H9 (cell line): ENCODE measurements at regions not wholly inside any gene's neighbourhood (a gene's known extent, or its start where the extent isn't known, plus 50 kb on each side); places are given as distances from the start of the nearest gene placed in this dataset.

Experiments used
- DNase-seq: peaks from one replicate; pipeline ENCODE4 v3.0.0-alpha.2; 2017
- H2AFZ ChIP-seq: one replicate; pipeline ENCODE4 v1.6.1; 2013; ENCODE audit warnings: mild to moderate bottlenecking, low read length, control low read depth, moderate library complexity
- H2AK5ac ChIP-seq: 2 replicates; pipeline ENCODE4 v1.6.1; 2013; ENCODE audit warnings: low read length, control low read depth, mixed read lengths; ENCODE audit not compliant: insufficient read length
- H2BK120ac ChIP-seq: one replicate; pipeline ENCODE4 v1.6.1; 2013; ENCODE audit warnings: low read depth, mild to moderate bottlenecking, low read length, control low read depth, inconsistent platforms; ENCODE audit not compliant: poor library complexity, severe bottlenecking
- H2BK12ac ChIP-seq: 2 replicates; pipeline ENCODE4 v1.6.1; 2013; ENCODE audit warnings: low read length, control low read depth, mixed read lengths, low read depth; ENCODE audit not compliant: insufficient read length
- H2BK15ac ChIP-seq: 2 replicates; pipeline ENCODE4 v1.6.1; 2013; ENCODE audit warnings: low read depth, low read length, control low read depth
- H2BK20ac ChIP-seq: one replicate; pipeline ENCODE4 v1.6.1; 2013; ENCODE audit warnings: low read depth, mild to moderate bottlenecking, low read length, control low read depth, inconsistent platforms; ENCODE audit not compliant: poor library complexity, severe bottlenecking
- H2BK5ac ChIP-seq: 2 replicates; pipeline ENCODE4 v1.6.1; 2013; ENCODE audit warnings: low read length, control low read depth, mixed read lengths; ENCODE audit not compliant: insufficient read length
- H3K14ac ChIP-seq: 2 replicates; pipeline ENCODE4 v1.6.1; 2013; ENCODE audit warnings: low read length, control low read depth; ENCODE audit not compliant: insufficient read depth
- H3K18ac ChIP-seq: 2 replicates; pipeline ENCODE4 v1.6.1; 2013; ENCODE audit warnings: low read depth, mild to moderate bottlenecking, mixed read lengths, low read length, control low read depth; ENCODE audit not compliant: insufficient read length
- H3K23ac ChIP-seq: 2 replicates; pipeline ENCODE4 v1.6.1; 2013; ENCODE audit warnings: low read length, control low read depth, mixed read lengths, low read depth; ENCODE audit not compliant: insufficient read length
- H3K23me2 ChIP-seq: 2 replicates; pipeline ENCODE4 v1.6.1; 2013; ENCODE audit warnings: low read depth, mild to moderate bottlenecking, mixed read lengths, low read length, control low read depth; ENCODE audit not compliant: insufficient read length, poor library complexity, severe bottlenecking
- H3K27ac ChIP-seq: 2 replicates; pipeline ENCODE4 v1.5.1; 2013; ENCODE audit warnings: low read length, control low read depth, mixed read lengths, low read depth; ENCODE audit not compliant: insufficient read length
- H3K27me3 ChIP-seq: 2 replicates; pipeline ENCODE4 v1.6.1; 2013; ENCODE audit warnings: low read length, control low read depth, inconsistent platforms; ENCODE audit not compliant: insufficient read depth
- H3K4ac ChIP-seq: 2 replicates; pipeline ENCODE4 v1.6.1; 2013; ENCODE audit warnings: low read depth, mild to moderate bottlenecking, control low read depth, inconsistent platforms, low read length, moderate library complexity
- H3K4me1 ChIP-seq: 2 replicates; pipeline ENCODE4 v1.6.1; 2013; ENCODE audit warnings: low read length, control low read depth, inconsistent platforms; ENCODE audit not compliant: insufficient read depth
- H3K4me2 ChIP-seq: 2 replicates; pipeline ENCODE4 v1.6.1; 2013; ENCODE audit warnings: low read length, control low read depth, mixed read lengths; ENCODE audit not compliant: insufficient read length, insufficient read depth
- H3K56ac ChIP-seq: 2 replicates; pipeline ENCODE4 v1.6.1; 2013; ENCODE audit warnings: low read depth, mild to moderate bottlenecking, mixed read lengths, low read length, control low read depth; ENCODE audit not compliant: insufficient read length
- H3K79me1 ChIP-seq: 2 replicates; pipeline ENCODE4 v1.6.1; 2013; ENCODE audit warnings: low read depth, mild to moderate bottlenecking, moderate library complexity, low read length, control low read depth, inconsistent platforms; ENCODE audit not compliant: insufficient read depth, poor library complexity, severe bottlenecking
- H3K79me2 ChIP-seq: 2 replicates; pipeline ENCODE4 v1.6.1; 2013; ENCODE audit warnings: low read length, control low read depth, inconsistent platforms; ENCODE audit not compliant: insufficient read depth
- H3K9ac ChIP-seq: 2 replicates; pipeline ENCODE4 v1.6.1; 2013; ENCODE audit warnings: low read length, control low read depth, mixed read lengths; ENCODE audit not compliant: insufficient read length; ENCODE audit errors: extremely low read depth
- H3K9me3 ChIP-seq: one replicate; pipeline ENCODE4 v1.6.1; 2013; ENCODE audit warnings: low read depth, low read length, inconsistent platforms; ENCODE audit not compliant: control insufficient read depth
- H3T11ph ChIP-seq: one replicate; pipeline ENCODE4 v1.6.1; 2013; ENCODE audit warnings: mild to moderate bottlenecking, low read length, control low read depth, inconsistent platforms
- H4K20me1 ChIP-seq: one replicate; pipeline ENCODE4 v1.6.1; 2013; ENCODE audit not compliant: control insufficient read depth, insufficient read length, insufficient read depth
- H4K5ac ChIP-seq: 2 replicates; pipeline ENCODE4 v1.6.1; 2013; ENCODE audit warnings: low read depth, mild to moderate bottlenecking, mixed read lengths, low read length, control low read depth; ENCODE audit not compliant: insufficient read length
- H4K8ac ChIP-seq: replicated peaks from 2 replicates; pipeline ENCODE4 v1.6.1; 2013; ENCODE audit warnings: low read length, control low read depth, mixed read lengths, low read depth; ENCODE audit not compliant: insufficient read length
- H4K91ac ChIP-seq: 2 replicates; pipeline ENCODE4 v1.6.1; 2013; ENCODE audit warnings: low read depth, mild to moderate bottlenecking, moderate library complexity, mixed read lengths, low read length, control low read depth; ENCODE audit not compliant: insufficient read length
- H3K27ac Mint-ChIP-seq, 3 experiments: 2 replicates in 2 of 3; 3 replicates in 1 of 3; pipeline ENCODE4 v1.8.0; 2020 to 2021; ENCODE audit warnings: mixed read lengths in 3 of 3, mild to moderate bottlenecking in 1 of 3, moderate library complexity in 1 of 3
- H3K27me3 Mint-ChIP-seq: 2 replicates; pipeline ENCODE4 v1.8.0; 2021; ENCODE audit warnings: low read depth, mild to moderate bottlenecking, moderate library complexity, mixed read lengths
- H3K36me3 Mint-ChIP-seq, 3 experiments: 2 replicates in 2 of 3; 3 replicates in 1 of 3; pipeline ENCODE4 v1.8.0; 2020 to 2021; ENCODE audit warnings: low read depth in 3 of 3, mixed read lengths in 3 of 3; ENCODE audit not compliant: insufficient read depth in 1 of 3
- H3K4me1 Mint-ChIP-seq, 2 experiments: 2 replicates each; pipeline ENCODE4 v1.8.0; 2020; ENCODE audit warnings: mixed read lengths in 2 of 2
- H3K4me3 Mint-ChIP-seq, 2 experiments: 2 replicates in 1 of 2; 3 replicates in 1 of 2; pipeline ENCODE4 v1.8.0; 2020 to 2021; ENCODE audit warnings: mild to moderate bottlenecking in 2 of 2, mixed read lengths in 2 of 2, moderate library complexity in 1 of 2
- H3K9me3 Mint-ChIP-seq, 2 experiments: 2 replicates in 1 of 2; 3 replicates in 1 of 2; pipeline ENCODE4 v1.8.0; 2020; ENCODE audit warnings: mild to moderate bottlenecking in 2 of 2, mixed read lengths in 2 of 2, moderate library complexity in 1 of 2
- CTCF ChIP-seq: fragments of 200-600 bp; sonication (generic); conservative IDR thresholded peaks from 3 replicates; pipeline ENCODE4 v1.8.0; 2021; ENCODE audit warnings: antibody characterized with exemption, mild to moderate bottlenecking
- WGBS: extraction: QIAGEN DNeasy Blood & Tissue Kit; methylation state at CpG from one replicate; pipeline ENCODE4 v1.1.7; 2013; ENCODE audit warnings: missing lambda C conversion rate, low lambda C conversion rate, mixed read lengths; ENCODE audit not compliant: insufficient read length; ENCODE audit errors: extremely low coverage; 5-methylcytosine and 5-hydroxymethylcytosine counted together

- Histone ChIP-seq H2BK120ac (no peak overlapping the region), H3K79me2 (no peaks in the 10 kb centered on the region), H2BK12ac (no peak overlapping the region), H3K18ac (no peak overlapping the region), H3K56ac (no peak overlapping the region), H2AK5ac (no peak overlapping the region), H3K79me1 (no peaks in the 10 kb centered on the region), H2BK5ac (no peak overlapping the region), H4K20me1 (no peaks in the 10 kb centered on the region), H4K91ac (no peak overlapping the region), H4K5ac (no peak overlapping the region), H3K4me2 (no peak overlapping the region), H3K27me3 (no peaks in the 10 kb centered on the region), H3K4ac (no peak overlapping the region), H3K27ac (no peak overlapping the region), H3K14ac (no peak overlapping the region), H2BK15ac (no peak overlapping the region), H3K4me1 (0 out of 2 replicates have a peak, but pooled peaks cover 3% of the 10 kb centered on the region), H2BK20ac (no peak overlapping the region), H3T11ph (no peak overlapping the region), H3K9ac (no peak overlapping the region), H3K9me3 (no peaks in the 10 kb centered on the region), H3K23me2 (no peaks in the 10 kb centered on the region), H4K8ac (no peak overlapping the region), H2AFZ (no peak overlapping the region), H3K23ac (no peak overlapping the region)
- no CpG with 5 or more reads among the region's 11 CpGs for WGBS
- H3K27me3 Mint-ChIP-seq, result peaks cover 13% of the 10 kb centered on the region
- peaks cover 12 to 21% of the 10 kb centered on the region in 2 experiments for H3K4me1 Mint-ChIP-seq
- no peak for DNase-seq
- no peaks in the 10 kb centered on the region for H3K9me3 Mint-ChIP-seq
- H3K36me3 Mint-ChIP-seq, result no peaks in the 10 kb centered on the region
- H3K27ac Mint-ChIP-seq, result no peak overlapping the region
- H3K4me3 Mint-ChIP-seq, result no peak overlapping the region; a peak in 1 of 5 replicates
- TF ChIP-seq CTCF, result no peak
Observed at GRCh38 chr1:36595349-36595748, 112.6 kb upstream of the CSF3R start.
